Nephron progenitor cell (in vitro differentiated cells): ENCODE measurements at regions not wholly inside any gene's neighbourhood (a gene's known extent, or its start where the extent isn't known, plus 50 kb on each side); places are given as distances from the start of the nearest gene placed in this dataset.

Source experiments
- DNase-seq: peaks from one replicate; pipeline ENCODE4 v3.0.0; 2021
- H3K27ac Mint-ChIP-seq: 2 replicates; pipeline ENCODE4 v1.8.0; 2021; ENCODE audit warnings: mild to moderate bottlenecking, moderate library complexity, mixed read lengths
- H3K27me3 Mint-ChIP-seq: 2 replicates; pipeline ENCODE4 v1.8.0; 2021; ENCODE audit warnings: mild to moderate bottlenecking, low read depth, mixed read lengths; ENCODE audit not compliant: poor library complexity
- H3K36me3 Mint-ChIP-seq: 2 replicates; pipeline ENCODE4 v1.8.0; 2021; ENCODE audit warnings: low read depth, mixed read lengths
- H3K4me1 Mint-ChIP-seq: 2 replicates; pipeline ENCODE4 v1.8.0; 2021; ENCODE audit warnings: mixed read lengths
- H3K4me3 Mint-ChIP-seq: 2 replicates; pipeline ENCODE4 v1.8.0; 2021; ENCODE audit warnings: mild to moderate bottlenecking, moderate library complexity, mixed read lengths
- H3K9me3 Mint-ChIP-seq: 2 replicates; pipeline ENCODE4 v1.8.0; 2021; ENCODE audit warnings: mild to moderate bottlenecking, moderate library complexity, mixed read lengths
- TF ChIP-seq, protein P1 (sequence below): fragments of 200-600 bp; sonication (generic); IDR thresholded peaks from 2 replicates; pipeline ENCODE4 v1.5.0; 2021; ENCODE audit warnings: antibody characterized with exemption

DNA sequence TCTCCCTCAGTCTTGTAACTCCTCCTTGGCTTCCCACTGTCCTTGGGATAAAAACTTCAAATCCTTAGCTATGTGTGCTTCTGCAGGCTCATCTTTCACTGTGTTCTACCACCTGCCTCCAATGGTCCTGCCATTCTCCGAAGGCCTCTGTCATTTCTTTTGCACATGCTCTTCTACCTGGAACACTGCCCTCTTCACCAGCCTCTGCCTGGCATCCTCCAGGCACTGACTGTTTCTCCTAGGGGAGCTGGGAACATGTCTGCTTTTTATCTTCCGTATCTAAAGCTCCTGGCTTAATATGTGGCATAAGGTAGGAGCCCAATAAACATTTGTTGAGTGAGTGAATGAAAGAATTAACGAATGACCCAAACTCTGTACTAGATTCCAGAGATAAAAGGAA lies 603.3 kb upstream of the TMEM132C start:
- no peak for DNase-seq
- Mint-ChIP-seq H3K36me3 (no peaks in the 10 kb centered on the region), H3K27me3 (peaks cover 22% of the 10 kb centered on the region), H3K4me3 (no peak overlapping the region), H3K4me1 (no peaks in the 10 kb centered on the region), H3K9me3 (no peaks in the 10 kb centered on the region), H3K27ac (no peak overlapping the region)
- TF ChIP-seq, protein P1, sequence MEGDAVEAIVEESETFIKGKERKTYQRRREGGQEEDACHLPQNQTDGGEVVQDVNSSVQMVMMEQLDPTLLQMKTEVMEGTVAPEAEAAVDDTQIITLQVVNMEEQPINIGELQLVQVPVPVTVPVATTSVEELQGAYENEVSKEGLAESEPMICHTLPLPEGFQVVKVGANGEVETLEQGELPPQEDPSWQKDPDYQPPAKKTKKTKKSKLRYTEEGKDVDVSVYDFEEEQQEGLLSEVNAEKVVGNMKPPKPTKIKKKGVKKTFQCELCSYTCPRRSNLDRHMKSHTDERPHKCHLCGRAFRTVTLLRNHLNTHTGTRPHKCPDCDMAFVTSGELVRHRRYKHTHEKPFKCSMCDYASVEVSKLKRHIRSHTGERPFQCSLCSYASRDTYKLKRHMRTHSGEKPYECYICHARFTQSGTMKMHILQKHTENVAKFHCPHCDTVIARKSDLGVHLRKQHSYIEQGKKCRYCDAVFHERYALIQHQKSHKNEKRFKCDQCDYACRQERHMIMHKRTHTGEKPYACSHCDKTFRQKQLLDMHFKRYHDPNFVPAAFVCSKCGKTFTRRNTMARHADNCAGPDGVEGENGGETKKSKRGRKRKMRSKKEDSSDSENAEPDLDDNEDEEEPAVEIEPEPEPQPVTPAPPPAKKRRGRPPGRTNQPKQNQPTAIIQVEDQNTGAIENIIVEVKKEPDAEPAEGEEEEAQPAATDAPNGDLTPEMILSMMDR, result no peak

DNA sequence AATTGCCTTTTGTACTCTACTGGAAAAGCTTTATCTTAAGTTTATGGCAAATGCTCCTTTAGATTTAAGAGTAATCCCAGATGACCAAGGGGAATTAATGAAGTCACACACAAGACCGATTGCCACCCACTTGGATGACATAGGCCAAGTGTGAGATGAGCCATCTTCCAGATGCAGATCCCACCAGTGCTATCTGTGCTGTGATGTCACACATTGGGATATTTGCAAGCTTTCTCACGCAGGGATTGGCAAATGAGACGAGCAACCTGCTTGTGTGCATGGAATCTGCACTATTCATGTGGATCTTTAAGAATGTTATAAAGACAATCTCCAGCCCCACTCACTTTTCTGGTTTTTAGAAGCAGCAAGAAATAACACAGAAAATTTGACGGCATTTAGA lies 602.1 kb upstream of the TMEM132C start:
- H3K36me3 Mint-ChIP-seq, result no peaks in the 10 kb centered on the region
- H3K27me3 Mint-ChIP-seq, result peaks cover 22% of the 10 kb centered on the region
- H3K27ac Mint-ChIP-seq, result no peak overlapping the region
- no peaks in the 10 kb centered on the region for H3K4me1 Mint-ChIP-seq
- DNase-seq, result no peak
- H3K4me3 Mint-ChIP-seq, result no peak overlapping the region
- TF ChIP-seq, protein P1, result no peak
- H3K9me3 Mint-ChIP-seq, result no peaks in the 10 kb centered on the region

DNA sequence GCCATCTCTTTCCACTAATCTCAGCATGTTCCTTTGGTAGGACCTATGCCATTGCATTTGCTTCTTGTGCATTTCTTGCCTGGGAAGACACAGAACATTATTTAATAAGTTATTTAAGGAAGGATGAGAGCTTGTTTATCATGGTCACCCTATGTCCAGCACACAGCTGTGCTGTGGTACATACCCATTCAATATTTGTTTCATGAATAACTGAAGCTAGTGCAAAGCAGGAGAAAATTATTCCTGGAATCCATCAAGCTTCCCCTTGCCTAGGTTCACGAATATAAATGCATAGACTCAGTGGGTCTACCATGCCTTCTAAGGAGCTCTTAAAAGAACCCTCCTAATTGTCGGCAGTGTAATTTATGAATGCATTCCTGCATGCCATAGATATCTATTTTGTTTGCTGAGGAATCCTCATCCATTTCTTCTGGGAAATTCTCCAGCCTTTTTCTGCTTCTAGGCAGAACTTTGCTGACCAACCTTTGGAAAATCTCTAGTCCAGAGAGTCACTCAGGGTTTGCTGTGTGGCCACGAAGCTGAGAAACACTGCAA lies 599.8 kb upstream of the TMEM132C start:
- Mint-ChIP-seq H3K36me3 (no peaks in the 10 kb centered on the region), H3K4me1 (no peaks in the 10 kb centered on the region), H3K9me3 (no peaks in the 10 kb centered on the region), H3K27me3 (peaks cover 22% of the 10 kb centered on the region), H3K27ac (no peak overlapping the region), H3K4me3 (no peak overlapping the region)
- no peak for DNase-seq
- TF ChIP-seq, protein P1, result no peak

DNA sequence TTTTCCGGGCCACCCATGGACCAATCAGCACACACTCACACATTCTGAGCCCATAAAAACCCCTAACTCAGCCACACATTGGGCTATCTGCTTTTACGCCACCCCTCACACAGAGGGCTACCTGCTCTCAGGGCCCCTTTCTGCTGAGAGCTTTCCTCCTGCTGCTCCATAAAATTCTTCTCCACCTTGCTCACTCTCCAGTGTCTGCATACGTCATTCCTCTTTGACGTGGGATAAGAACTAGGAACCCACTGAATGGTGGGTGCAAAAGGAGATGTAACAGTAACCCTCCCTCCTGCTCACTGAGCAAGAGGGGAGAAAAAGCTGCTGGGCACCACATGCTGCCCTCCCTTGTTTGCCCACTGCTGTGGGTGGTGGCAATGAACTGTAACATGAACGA lies 596.7 kb upstream of the TMEM132C start:
- H3K27me3 Mint-ChIP-seq, result peaks cover 30% of the 10 kb centered on the region
- no peak overlapping the region for H3K4me3 Mint-ChIP-seq
- TF ChIP-seq, protein P1, result no peak
- H3K9me3 Mint-ChIP-seq, result no peaks in the 10 kb centered on the region
- no peaks in the 10 kb centered on the region for H3K4me1 Mint-ChIP-seq
- H3K36me3 Mint-ChIP-seq, result no peaks in the 10 kb centered on the region
- H3K27ac Mint-ChIP-seq, result no peak overlapping the region
- no peak for DNase-seq

DNA sequence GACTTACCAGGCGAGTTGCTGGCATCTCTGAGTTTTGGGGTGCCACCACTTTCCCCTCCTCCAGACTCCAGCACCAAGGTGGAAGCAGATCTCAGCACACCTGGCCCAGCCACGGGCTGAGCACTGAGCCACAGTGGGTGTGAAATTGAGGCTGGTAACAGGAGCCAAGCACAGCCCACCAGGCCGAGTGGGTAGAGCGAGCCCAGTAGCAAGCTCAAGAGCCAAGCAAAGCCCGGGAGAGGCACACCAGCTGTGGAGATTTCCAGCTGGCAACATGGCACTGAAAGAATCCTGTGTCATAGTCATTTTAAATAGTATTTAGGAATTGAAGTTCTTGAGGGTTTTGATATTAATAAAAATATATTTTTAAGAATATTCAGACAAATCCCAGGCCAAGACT lies 596.2 kb upstream of the TMEM132C start:
- no peak for DNase-seq
- H3K27ac Mint-ChIP-seq, result no peak overlapping the region
- H3K36me3 Mint-ChIP-seq, result no peaks in the 10 kb centered on the region
- no peaks in the 10 kb centered on the region for H3K9me3 Mint-ChIP-seq
- H3K27me3 Mint-ChIP-seq, result peaks cover 25% of the 10 kb centered on the region
- no peak overlapping the region for H3K4me3 Mint-ChIP-seq
- TF ChIP-seq, protein P1, result no peak
- H3K4me1 Mint-ChIP-seq, result no peaks in the 10 kb centered on the region

DNA sequence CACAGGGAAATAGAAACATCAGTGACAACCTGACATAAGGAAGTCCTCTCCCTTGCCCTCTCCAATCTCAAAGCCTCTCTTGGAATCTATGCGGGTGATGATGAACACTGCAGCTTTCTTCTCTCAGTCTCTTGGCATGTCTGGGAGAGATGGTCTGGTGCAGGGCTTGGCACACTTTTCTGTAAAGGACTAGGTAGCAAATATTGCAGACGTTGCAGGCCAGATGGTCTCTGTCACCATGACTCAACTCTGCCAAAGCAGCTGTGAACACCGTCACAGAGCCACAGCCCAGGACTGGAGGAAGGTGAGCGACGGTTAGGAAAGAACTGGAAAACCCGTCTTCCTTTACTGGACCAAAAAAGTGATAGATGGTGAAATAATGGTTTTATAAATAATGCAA lies 591.0 kb upstream of the TMEM132C start:
- H3K4me1 Mint-ChIP-seq, result no peaks in the 10 kb centered on the region
- H3K36me3 Mint-ChIP-seq, result no peaks in the 10 kb centered on the region
- no peak overlapping the region for H3K4me3 Mint-ChIP-seq
- TF ChIP-seq, protein P1, result no peak
- H3K27ac Mint-ChIP-seq, result no peak overlapping the region
- H3K9me3 Mint-ChIP-seq, result no peaks in the 10 kb centered on the region
- peaks cover 13% of the 10 kb centered on the region for H3K27me3 Mint-ChIP-seq
- no peak for DNase-seq
